Suppressor macrophage (primary cell): ENCODE measurements at regions not wholly inside any gene's neighbourhood (a gene's known extent, or its start where the extent isn't known, plus 50 kb on each side); places are given as distances from the start of the nearest gene placed in this dataset.
"Not testable (repeated sequence)": the region's sequence is repeated elsewhere in the genome, so short reads cannot be mapped to it uniquely, and the experiment has no call there.

Source experiments
- DNase-seq, 4 experiments: peaks; one replicate each; pipeline ENCODE4 v3.0.0-alpha.2; 2020 to 2022

- DNase-seq: peak in 2 of 4 experiments; percentile 12 to 26
These were observed 65.6 kb downstream of the OPTC start for GRCh38 chr1:203559523-203559922.

GRCh38 chr1:203561761-203562160 is 64.9 kb upstream of the ATP2B4 start:
- DNase-seq: not testable (repeated sequence)

GRCh38 chr1:203563291-203563690 is 63.3 kb upstream of the ATP2B4 start:
- DNase-seq: no peak

DNA sequence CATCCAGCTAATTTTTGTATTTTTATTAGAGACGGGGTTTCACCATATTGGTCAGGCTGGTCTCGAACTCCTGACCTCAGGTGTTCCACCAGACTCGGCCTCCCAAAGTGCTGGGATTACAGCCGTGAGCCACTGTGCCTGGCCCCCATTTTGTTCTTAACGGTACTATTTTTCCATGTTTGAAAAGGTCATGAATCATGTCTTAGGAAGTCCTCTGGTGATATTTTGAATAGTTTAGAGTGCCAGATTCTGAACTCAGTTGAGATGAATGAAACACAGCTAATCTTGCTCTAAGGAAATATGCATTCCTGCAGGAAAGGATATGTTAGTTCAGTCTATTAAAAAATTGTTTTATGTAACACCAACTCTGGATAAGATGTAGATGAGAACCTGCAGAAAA is 62.6 kb upstream of the ATP2B4 start:
- no peak for DNase-seq

- DNase-seq: no peak
These were observed 61.6 kb upstream of the ATP2B4 start for GRCh38 chr1:203565049-203565448.

DNA sequence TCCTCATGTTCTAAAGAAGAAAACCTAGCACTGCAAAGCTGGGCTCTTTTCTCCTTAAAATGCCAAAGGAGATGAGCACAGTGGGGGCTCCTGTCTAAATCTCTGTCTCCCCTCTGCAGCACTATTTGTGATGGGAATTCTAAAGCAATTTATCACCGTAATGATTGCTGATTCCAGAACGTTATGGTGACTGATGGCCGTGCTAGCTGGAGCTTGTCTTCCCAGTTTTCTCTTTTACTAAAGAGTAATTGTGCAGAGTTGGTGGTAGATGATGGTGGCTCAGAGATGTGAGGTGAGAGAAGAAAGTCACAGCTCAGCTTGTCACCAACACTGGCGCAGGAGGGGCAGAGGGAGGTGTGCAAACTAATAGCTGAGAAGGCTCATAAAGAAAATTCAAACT is 60.7 kb upstream of the ATP2B4 start:
- no peak for DNase-seq

DNA sequence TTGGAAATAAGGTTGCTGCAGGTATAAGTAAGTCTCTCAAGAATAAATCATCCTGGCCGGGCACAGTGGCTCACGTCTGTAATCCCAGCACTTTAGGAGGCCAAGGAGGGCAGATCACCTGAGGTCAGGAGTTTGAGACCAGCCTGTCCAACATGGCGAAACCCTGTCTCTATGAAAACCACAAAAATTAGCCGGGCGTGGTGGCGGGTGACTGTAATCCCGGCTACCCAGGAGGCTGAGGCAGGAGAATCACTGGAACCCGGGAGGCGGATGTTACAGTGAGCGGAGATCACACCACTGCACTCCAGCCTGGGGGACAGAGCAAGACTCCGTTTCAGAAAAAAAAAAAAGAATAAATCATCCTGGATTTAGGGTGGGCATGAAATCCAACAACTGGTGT is 59.7 kb upstream of the ATP2B4 start:
- not testable (repeated sequence) for DNase-seq

DNA sequence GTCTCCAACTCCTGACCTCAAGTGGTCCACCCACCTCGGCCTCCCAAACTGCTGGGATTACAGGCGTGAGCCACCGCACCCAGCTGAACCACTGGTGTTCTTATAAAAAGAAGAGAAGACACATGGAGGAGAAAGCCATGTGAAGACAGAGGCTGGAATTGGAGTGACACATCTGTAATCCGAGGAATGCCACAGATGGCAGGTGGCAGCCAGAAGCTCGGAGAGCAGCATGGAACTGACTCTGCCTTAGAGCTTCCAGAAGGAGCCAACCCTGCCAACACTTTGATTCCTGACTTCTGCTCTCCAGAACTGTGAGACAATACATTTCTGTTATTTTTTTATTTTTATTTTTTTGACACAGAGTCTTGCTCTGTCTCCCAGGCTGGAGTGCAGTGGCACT is 59.0 kb upstream of the ATP2B4 start:
- no peak for DNase-seq

DNA sequence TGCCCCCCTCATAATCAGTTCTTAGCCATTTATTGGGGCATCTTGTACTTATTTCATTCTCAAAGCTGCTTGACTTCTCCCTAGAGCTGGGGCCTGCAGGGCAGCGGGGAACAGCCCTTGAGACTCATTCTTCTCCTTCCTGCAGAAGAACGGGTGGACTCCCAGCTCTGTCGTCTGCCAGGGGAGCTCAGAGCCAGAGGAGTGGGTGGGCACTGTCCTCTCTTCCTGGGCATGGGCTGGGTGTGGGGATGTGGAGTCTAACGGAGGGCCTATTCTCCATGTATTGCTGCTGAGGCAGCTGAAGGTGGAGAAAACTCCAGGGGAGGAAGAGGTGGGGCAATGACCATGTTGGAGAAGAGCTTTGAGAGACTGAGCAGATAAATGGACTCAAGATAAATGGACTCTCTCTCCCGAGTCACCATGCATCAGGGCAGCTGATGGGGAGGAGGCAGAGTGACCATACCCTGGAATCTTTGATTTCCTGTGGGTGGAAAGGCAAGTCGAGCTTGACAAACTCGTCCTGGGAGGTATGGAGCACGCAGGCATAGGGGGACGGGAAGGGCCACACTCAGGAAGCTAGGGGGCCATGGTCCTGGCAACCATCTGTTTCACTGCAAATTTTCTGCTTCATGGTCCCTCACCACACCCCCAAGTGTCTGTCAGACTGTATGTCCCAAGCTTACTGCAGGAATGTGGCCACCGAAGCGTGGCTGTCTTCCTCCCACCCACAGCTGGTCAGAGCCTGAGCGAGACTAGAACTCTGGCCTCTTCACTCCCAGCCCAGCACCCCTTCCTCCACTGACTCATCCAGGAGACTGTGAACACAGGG is 56.9 kb upstream of the ATP2B4 start:
- no peak for DNase-seq

GRCh38 chr1:203570805-203571204 is 55.8 kb upstream of the ATP2B4 start:
- DNase-seq: no peak

DNA sequence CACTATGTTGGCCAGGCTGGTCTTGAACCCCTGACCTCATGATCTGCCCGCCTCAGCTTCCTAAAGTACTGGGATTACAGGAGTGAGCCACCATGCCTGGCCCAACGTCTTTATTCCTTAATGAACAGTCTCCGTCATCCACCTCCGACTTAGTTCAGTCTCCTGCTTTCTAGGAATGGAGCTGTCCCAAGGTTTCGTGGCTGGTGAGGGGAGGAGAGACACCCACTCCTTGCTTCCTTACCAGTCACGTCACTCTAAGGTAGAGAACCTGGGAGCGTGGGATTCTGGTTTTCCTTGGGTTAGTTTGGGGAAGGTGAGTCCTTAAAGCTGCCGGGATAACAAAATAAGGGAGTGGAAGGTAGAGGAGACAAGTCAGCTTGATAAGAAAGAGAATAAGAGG is 55.0 kb upstream of the ATP2B4 start:
- DNase-seq: no peak

- DNase-seq: no peak
These were observed 54.5 kb upstream of the ATP2B4 start for GRCh38 chr1:203572134-203572625.

- DNase-seq: no peak
These were observed 52.9 kb upstream of the ATP2B4 start for GRCh38 chr1:203573730-203574129.
